Omental fat pad (tissue), 3 donors: ENCODE measurements at regions not wholly inside any gene's neighbourhood (a gene's known extent, or its start where the extent isn't known, plus 50 kb on each side); places are given as distances from the start of the nearest gene placed in this dataset.

Experiments
- ATAC-seq: fragments of 150-250 bp; one replicate; pipeline ENCODE4 v1.9.1; 2016; ENCODE audit warnings: mild to moderate bottlenecking, moderate library complexity; ENCODE audit not compliant: low FRiP score
- DNase-seq: peaks from one replicate; pipeline ENCODE4 v3.0.0-alpha.2; 2019; ENCODE audit warnings: low spot score
- CTCF ChIP-seq, 3 donors: fragments of 450-650 bp; IDR thresholded peaks; one replicate each; pipeline ENCODE4 v1.5.1; 2016 to 2017; ENCODE audit warnings: antibody characterized with exemption in 3 of 3, mild to moderate bottlenecking in 3 of 3, moderate library complexity in 2 of 3

- no peak for TF ChIP-seq CTCF (IDR thresholded peaks at IDR 0.05)
- no peak for DNase-seq
- ATAC-seq, result no peak
Observed at GRCh38 chr6:114445846-114446245, 103.0 kb upstream of the HS3ST5 start.

- no peak for DNase-seq
- TF ChIP-seq CTCF (IDR thresholded peaks at IDR 0.05), result no peak
- ATAC-seq, result no peak
Observed at GRCh38 chr6:114439411-114439810, 96.6 kb upstream of the HS3ST5 start.

- DNase-seq, result no peak
- no peak for TF ChIP-seq CTCF (IDR thresholded peaks at IDR 0.05)
- ATAC-seq, result no peak
Observed at GRCh38 chr6:114437235-114437634, 94.4 kb upstream of the HS3ST5 start.

GRCh38 chr6:114436691-114437090 is 93.9 kb upstream of the HS3ST5 start:
- TF ChIP-seq CTCF (IDR thresholded peaks at IDR 0.05), result no peak
- ATAC-seq, result no peak
- no peak for DNase-seq

- ATAC-seq (no peak), DNase-seq (no peak)
- no peak for TF ChIP-seq CTCF (IDR thresholded peaks at IDR 0.05)
Observed at GRCh38 chr6:114435985-114436384, 93.2 kb upstream of the HS3ST5 start.

- ATAC-seq, result no peak
- no peak for TF ChIP-seq CTCF (IDR thresholded peaks at IDR 0.05)
- no peak for DNase-seq
Observed at GRCh38 chr6:114432400-114432799, 89.6 kb upstream of the HS3ST5 start.

GRCh38 chr6:114431641-114432040 is 88.8 kb upstream of the HS3ST5 start:
- ATAC-seq (no peak), DNase-seq (no peak)
- TF ChIP-seq CTCF (IDR thresholded peaks at IDR 0.05), result no peak
